H1 (cell line): ENCODE measurements at regions not wholly inside any gene's neighbourhood (a gene's known extent, or its start where the extent isn't known, plus 50 kb on each side); places are given as distances from the start of the nearest gene placed in this dataset.

Experiments
- CTCF ChIP-seq, 3 experiments: IDR thresholded peaks; 1 replicate in 2 of 3; 2 replicates in 1 of 3; pipeline versions ENCODE4 v1.5.1 to v1.6.1; 2011; ENCODE audit warnings: low read length in 3 of 3, mild to moderate bottlenecking in 3 of 3, inconsistent platforms in 2 of 3, low read depth in 1 of 3, moderate library complexity in 1 of 3; ENCODE audit not compliant: insufficient read depth in 1 of 3; ENCODE audit errors: control extremely low read depth in 1 of 3
- EGR1 ChIP-seq: IDR thresholded peaks from 2 replicates; pipeline ENCODE4 v1.6.1; 2011; ENCODE audit warnings: low read depth, low read length, borderline replicate concordance
- NRF1 ChIP-seq: IDR thresholded peaks from 2 replicates; pipeline ENCODE4 v1.6.1; 2011; ENCODE audit warnings: mild to moderate bottlenecking, low read depth, low read length, improper control_type of control experiment
- POLR2AphosphoS5 ChIP-seq: IDR thresholded peaks from 2 replicates; pipeline ENCODE4 v1.6.1; 2011; ENCODE audit warnings: low read depth, low read length
- SP1 ChIP-seq: IDR thresholded peaks from 2 replicates; pipeline ENCODE4 v1.6.1; 2011; ENCODE audit warnings: low read depth, low read length
- TF ChIP-seq, protein P1 (sequence below): IDR thresholded peaks from 2 replicates; pipeline ENCODE4 v1.6.1; 2012; ENCODE audit warnings: inconsistent platforms

DNA sequence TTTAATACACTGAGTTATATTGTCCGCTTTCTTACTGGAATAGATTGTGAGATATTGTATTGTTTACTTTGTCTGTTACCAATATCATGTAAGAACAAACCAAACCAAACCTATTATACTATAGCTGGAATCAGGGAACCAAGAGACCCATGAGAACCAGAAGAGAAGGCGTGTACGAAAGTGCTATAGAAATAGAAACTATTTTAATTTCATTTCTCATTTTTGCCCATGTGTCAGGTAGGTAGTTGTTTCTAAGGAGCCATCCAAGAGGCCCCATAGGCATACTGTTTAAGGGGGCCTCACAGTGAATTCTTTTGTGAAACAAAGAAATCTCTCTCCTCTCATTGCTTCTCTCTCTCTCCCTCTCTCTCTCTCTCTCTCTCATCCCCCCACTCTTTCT, 363.6 kb downstream of the RNF144A start (continued):
- TF ChIP-seq CTCF (IDR thresholded peaks at IDR 0.05; ENCODE audit: control extremely low read depth in 1 of 3, insufficient read depth in 1 of 3, low read depth in 1 of 3, low read length in 3 of 3) = no peak
- TF ChIP-seq, protein P1, sequence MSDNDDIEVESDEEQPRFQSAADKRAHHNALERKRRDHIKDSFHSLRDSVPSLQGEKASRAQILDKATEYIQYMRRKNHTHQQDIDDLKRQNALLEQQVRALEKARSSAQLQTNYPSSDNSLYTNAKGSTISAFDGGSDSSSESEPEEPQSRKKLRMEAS = no peak
- no peak for TF ChIP-seq NRF1
- TF ChIP-seq SP1 = no peak
- TF ChIP-seq EGR1 = no peak
- TF ChIP-seq POLR2AphosphoS5 = no peak
